GM19035 (cell line): ENCODE measurements at regions not wholly inside any gene's neighbourhood (a gene's known extent, or its start where the extent isn't known, plus 50 kb on each side); places are given as distances from the start of the nearest gene placed in this dataset.
"Not testable (repeated sequence)": the region's sequence is repeated elsewhere in the genome, so short reads cannot be mapped to it uniquely, and the experiment has no call there.

Experiments
- ATAC-seq: cut with Tn5 transposase; IDR thresholded peaks from one replicate; pipeline ENCODE4 v1.9.1; 2021; ENCODE audit not compliant: unreplicated experiment

DNA sequence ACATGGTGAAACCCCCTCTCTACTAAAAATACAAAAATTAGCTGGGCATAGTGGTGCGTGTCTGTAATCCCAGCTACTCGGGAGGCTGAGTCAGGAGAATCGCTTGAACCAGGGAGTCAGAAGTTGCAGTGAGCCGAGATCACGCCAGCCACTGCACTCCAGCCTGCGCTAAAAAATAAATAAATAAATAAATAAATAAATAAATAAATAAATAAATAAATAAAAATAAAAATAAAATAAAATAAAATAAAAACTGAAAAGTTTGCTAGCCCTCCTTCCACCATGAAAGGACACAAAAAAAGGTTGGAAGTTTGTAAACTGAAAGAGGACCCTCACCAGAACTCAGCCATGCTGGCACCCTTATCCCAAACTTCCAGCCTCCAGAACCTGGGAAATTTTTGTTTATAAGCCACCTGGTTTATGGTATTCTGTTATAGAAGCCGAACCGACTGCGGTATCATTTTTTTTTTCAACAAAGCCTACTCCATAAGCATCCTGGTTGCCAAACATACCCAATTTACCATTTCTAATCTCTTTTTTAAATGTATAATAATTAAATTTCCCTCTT is 448.2 kb downstream of the SEMA3D start:
- ATAC-seq: no peak

DNA sequence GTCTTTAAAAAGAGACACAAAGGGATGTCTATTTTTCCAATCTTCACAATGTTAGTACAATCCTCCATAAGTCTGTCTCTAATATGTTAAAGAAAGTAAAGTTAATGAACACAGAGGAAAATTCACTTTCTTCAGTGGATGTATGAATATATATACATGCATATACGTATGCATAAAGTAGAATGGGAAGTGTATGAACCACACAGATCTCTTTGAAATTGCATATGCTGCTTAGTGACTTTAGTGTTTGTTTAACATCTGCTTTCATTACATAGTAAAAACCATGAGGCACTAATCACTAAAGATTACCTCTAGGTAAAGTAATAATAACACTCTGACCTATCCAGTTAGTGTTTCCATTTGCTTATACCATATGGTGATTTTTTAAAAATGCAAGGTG is 451.2 kb downstream of the SEMA3D start:
- no peak for ATAC-seq

DNA sequence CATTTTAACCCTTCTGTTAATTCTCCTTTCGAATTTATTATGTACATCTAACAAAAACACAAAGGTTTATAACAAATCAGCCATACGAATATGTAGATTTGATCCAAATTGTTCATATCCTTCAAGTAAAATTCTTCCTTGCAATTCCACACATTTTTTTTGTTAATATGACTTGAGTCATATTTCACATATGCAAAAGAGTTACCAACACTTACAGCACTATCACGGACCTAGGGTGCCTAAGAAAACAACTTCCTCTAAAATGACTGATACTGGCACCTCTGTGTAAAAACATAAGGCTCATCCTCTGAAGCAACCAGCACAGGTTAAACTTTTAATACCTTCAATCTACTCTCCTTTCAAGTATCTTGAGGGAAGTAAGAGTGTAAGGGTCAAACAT is 451.8 kb downstream of the SEMA3D start:
- ATAC-seq: no peak

DNA sequence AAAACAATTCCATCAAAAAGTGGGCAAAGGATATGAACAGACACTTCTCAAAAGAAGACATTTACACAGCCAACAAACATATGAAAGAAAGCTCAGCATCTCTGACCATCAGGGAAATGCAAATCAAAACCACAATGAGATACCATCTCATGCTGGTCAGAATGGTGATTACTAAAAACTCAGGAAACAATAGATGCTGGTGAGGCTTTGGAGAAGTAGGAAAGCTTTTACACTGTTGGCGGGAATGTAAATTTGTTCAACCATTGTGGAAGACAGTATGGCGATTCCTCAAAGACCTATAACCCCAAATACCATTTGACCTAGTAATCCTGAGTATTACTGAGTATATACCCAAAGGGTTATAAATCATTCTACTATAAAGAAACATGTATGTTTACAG is 452.9 kb downstream of the SEMA3D start:
- ATAC-seq: not testable (repeated sequence)

DNA sequence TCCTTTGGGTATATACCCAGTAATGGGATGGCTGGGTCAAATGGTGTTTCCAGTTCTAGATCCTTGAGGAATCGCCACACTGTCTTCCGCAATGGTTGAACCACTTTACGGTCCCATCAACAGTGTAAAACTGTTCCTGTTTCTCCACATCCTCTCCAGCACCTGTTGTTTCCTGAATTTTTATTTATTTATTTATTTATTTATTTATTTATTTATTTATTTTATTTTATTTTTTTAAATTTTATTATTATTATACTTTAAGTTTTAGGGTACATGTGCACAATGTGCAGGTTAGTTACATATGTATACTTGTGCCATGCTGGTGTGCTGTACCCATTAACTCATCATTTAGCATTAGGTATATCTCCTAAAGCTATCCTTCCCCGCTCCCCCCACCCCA is 456.0 kb downstream of the SEMA3D start:
- not testable (repeated sequence) for ATAC-seq

DNA sequence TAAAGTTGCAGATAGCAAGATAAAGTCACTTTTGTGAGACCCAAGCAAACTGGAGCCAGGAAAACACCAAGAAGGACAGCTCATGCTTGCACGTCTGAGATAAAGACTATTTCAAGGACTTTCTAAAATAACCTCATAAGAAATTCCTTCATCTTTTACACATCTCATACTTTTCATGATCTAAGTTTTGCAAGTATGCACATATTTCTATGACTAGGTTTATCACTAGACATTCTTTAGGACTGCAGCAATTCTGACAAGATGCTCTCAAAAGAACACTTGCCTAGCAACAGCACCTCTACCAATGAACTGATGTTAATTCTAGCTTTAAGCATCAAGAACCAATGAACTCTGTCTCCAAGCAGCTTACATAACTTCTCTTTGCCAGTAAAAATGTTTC is 457.6 kb downstream of the SEMA3D start:
- ATAC-seq: no peak

DNA sequence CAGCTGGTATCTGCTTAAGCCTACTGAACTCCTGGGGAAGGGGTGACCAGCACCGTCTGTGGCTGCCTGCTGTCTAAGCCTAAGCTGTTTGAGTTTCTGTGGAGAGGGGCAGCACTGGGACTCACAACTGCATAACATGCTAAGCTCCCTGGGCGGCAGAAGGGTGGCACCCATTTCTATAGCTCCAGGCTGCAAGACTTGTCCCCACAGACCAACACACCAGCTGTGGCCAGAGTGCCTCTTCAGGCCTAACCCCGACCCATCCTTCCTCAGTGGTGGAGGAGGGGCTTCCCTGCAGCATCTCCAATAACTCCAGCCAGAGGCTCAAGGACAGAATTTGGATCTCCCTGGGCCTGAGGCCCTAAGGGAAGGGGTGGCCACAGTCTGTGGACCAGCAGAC is 464.1 kb downstream of the SEMA3D start:
- no peak for ATAC-seq

DNA sequence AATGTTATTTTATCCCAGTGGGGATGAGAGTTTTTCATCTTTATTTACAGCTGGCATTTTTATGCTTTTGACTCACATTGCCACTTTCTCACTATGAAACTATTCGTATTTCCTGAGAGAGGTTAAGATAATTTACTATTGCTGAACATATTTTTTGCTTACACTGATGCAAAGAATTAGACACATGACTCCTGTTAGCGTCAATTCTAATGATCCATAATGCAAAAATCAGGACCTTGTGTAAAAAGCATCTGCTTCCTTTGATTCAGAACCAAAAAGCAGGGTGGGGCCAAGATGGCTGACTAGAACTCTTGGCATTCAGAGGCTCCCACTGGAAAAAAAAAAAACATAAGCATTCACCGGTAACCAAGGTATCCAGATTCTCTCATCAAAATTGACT is 464.8 kb downstream of the SEMA3D start:
- no peak for ATAC-seq

DNA sequence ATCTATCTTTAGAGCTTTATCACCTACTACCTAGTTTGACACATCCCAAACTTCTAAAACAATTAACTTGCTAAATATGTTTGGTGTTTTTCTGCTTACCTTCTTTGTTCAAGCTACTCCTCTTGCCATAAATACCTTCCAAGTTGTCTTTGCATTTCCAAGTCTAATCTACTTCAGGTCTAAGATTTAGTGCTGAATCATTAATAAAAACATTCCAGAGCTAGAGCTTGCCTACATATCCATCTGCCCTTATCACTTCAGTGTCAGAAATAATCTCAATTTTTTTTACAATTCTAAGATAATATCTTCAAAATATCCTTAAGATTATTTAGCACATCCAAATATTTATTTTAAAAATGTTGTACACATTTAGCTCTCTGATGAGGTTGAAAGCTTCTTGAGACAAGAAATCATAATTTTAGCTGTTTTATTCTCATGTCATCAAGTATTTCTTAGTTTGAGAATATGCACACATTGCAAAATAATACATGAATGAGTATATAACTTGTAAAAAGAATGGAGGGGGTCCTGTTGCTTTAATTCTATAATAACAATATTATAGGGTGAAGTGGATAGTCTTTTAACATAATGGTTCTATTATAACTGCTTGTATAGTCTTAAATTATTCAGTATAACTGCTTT is 466.3 kb downstream of the SEMA3D start:
- no peak for ATAC-seq

DNA sequence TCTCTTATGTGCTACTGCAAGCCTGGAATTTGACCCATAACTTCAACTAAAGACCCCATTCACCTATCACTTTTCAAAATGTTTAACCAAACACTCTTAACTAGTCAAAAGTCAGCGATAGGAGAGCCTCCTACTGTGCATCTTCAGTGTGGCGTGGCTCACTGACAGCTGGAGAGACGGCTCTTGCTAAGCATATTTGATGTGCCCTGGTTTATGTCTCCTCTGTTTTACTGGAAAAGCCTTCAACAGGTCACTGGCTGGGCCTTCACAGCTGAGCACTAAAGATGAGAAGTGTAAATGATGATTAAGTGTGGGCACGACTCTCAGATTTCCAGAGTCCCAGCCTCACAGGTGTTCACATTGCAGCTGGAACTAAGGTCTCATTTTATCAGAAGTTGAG is 472.1 kb downstream of the SEMA3D start:
- no peak for ATAC-seq

DNA sequence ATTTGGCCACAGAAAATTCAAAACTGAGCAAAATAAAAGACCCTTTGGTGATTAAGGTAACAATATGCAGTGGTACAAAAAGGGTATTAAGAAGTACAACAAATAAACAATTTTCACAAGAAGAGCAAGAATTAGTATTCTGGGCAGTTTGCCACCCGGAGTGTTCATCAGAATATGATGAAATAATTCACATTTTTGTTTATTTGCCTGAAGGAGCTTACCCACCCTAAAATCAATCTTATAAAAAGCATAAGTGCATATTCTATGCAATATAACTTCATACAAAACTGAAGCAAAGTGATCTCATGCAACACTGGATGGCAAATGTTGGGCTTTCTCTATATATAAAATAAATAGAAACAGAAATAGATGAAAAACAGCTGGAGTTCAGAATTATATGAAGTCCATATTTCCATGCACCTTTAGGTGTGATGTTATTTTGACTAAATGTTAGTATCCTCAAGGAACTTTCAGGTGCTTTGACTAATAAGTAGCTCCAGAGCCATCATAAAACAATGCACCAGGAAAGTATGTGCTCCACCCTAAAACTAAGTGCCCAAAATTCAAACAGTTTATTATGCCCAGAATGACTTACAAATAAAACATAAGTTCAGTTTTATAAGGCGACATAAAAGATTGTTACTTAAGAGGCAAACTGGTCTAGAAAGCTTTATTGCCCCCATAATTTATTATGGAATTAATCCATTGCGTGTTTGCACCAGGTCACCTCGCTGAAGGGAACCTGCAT is 474.3 kb downstream of the SEMA3D start:
- ATAC-seq: no peak

DNA sequence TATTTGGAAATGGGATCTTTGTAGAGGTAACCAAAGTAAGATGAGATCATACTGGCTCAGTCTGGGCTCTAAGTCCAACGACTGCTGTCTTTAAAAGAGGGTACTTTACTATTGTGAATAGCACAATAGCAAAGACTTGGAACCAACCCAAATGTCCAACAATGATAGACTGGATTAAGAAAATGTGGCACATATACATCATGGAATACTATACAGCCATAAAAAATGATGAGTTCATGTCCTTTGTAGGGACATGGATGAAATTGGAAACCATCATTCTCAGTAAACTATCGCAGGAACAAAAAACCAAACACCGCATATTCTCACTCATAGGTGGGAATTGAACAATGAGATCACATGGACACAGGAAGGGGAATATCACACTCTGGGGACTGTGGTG is 476.3 kb downstream of the SEMA3D start:
- ATAC-seq: not testable (repeated sequence)

DNA sequence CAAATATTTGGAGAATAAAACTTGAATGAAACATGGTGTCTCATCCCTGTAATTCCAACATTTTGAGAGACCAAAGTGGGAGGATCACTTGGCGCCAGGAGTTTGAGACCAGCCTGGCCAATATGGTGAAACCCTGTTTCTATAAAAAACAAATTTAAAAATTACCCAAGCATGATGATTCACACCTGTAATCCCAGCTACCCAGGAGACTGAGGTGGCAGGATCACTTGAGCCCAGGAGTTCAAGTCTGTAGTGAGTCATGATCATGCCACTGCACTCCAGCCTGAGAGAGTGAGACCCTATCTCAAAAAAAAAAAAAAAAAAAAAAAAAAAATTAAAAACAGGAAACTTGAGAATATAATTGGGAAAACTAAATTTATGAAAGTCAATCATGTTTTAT is 481.1 kb downstream of the SEMA3D start:
- no peak for ATAC-seq

DNA sequence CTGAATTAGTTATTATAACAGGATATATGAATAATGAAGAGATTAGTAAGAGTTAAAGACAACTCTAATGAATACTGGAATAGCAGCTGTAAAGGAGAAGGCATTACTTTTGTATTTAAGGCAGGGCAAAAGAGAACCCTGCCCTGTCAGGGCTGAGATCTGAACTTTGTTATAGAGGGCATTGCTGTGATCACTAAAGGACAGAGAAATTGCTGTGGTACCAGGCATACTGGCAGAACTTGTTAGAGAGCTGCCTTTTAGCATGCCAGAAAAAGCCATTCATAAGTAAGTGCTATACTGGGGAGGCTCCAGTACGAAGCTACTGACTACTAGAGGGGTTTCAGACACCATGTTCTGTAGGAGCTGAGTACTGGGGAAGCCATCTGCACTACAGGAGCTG is 481.8 kb downstream of the SEMA3D start:
- no peak for ATAC-seq

DNA sequence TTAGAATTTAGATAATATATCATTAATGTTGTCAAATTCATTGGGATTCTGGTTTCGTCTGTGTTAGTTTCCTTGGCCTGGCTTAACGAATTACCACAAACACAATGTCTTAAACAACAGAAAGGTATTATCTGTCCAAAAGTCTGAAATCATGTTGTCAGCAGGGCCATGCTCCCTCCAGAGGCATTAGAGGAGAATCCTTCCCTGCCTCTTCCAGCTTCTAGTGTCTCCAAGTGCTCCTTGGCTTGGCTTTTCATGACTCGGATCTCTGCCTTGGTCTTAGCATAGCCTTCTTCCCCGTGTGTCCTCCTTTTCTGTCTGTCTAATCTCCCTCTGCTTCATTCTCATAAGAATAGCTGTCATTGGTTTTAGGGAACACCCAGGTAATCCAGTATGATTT is 482.5 kb downstream of the SEMA3D start:
- ATAC-seq: no peak

DNA sequence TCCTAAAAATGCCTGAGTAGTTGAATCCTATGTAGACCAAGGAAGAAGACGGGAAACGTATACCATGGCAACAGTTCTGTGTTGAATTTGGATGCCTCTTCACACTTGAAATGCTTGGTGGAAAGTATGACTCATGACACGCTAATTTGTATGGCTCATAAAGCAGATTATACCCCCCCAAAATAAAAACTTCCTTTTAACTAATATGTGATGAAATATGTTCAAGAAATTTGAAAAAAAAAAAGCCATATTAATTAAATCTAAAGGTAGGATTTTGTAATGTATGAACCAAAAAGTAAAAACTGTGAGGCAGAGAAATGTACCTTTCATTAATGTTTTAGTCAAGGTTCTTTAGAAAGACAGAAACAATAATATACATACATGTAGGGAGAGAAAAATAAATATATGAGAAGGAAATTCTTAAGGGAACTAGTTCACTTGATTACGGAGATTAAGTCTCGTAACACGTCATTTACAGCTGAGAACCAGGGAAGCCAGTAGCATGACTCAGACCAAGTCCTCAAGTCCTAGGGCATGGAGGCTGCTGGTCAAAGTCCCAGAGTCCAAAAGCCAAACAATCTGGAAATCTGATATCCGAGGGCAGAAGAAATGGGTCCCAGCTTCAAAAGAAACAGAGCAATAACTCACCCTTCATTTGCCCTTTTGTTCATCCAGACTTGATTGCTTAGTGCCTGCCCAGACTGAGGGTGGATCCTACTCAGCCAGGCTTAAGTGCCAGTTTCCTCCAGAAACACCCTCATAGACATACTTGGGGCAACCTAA is 485.1 kb downstream of the SEMA3D start:
- no peak for ATAC-seq

DNA sequence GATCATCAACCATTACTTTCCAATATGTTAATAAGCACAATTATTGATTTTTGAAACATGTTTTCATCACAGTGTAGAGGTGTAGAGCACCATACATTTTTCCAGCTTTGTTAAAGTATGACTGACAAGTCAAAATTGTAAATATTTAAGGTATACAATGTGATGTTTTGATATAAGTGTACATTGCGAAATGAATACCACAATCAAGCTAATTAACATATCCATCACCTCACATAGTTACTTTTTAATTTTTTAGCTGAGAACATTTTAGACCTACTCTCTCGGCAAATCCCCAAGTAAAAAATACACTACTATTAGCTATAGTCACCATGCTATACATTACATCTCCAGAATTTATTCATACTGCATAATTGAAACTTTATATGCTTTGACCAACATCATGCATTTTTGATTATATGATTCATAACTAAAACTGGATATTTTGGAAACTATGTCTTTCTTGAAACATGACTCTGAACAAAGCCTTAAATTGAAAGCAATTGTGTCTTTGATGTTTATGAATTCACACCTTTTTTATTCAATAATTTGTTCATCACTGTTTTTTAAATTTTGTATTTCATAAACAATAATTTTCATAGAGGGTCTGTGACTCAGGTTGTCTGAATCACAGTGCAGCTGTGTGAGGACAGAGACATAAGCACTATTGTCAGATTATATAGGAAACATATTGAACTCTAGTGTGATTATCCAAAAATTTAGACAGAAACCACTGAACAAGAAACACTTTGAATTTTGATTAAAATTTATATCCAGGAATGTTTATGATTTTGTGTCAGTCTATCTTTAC is 486.1 kb downstream of the SEMA3D start:
- no peak for ATAC-seq

DNA sequence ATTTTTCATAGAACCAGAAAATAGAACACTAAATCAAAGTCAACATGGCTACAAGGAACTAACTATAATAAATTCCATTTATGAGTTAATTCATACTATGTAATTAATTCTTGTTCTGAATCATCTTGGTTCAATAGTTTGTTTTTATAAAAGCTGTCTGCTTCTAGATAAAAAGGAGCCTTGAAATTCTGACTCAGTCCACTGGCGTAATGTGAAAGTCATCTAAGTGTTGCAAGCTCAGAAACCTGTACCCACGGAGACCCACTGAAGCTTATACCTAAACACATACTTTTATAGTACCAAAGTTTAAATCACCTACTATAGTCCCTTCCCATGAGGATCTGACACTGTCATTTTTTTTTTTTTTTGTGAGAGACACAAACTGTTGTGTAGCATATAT is 489.4 kb downstream of the SEMA3D start:
- no peak for ATAC-seq

DNA sequence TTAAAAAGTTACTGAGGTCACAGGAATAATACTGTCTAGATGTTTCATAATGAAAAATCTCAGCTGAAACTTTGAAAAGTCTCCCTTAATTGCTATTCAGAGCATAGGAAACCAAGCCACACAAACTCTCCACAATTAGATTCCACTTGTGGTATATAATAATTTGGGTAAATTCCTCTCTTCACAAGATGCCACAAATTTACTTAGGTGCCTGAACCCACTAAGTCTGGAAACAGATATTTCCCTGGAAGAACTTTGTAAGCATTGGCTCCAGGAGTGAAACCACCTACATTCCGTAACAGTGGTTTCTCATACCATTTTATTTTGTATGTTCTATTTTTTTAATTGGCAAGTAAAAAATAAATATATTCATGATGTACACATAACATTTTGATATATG is 493.4 kb downstream of the SEMA3D start:
- ATAC-seq: no peak

DNA sequence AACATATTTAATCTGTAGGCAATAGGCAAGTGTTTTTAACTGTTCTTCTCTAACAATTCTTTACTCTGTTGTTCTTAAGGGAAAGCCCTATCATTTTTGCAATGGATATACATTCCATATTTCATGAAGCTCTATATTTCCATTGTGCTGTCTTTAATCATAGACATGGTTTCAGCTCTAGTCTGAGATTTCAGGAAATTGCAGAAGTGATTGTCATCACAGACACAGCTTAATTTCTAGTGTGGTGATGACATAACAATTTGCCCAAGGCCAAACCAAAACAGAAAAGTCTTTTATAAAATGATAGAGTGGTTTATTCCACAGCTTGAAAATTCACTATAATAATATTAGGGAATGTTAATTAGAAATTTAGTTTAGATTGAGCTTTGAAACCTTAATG is 494.1 kb upstream of the SEMA3A start:
- no peak for ATAC-seq

DNA sequence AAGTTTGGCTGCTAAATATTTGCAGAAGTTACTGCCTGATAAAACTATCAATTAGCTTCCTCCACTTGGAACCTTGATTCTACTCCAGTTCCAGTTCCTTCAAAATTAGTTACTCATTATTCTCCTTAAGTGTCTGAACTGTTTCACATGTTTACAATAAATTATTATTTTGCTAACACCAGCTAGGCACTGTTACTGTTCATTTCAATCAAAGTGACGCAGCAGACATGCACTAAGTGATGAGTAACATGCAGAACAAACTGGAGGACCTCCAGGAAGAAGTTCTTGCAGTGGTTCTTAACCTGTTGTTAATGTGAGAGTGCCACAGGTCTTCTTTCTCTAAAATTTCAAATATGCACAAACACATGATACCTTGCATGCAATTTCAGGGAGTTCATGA is 491.8 kb upstream of the SEMA3A start:
- no peak for ATAC-seq
